ENCODE measurements at regions not wholly inside any gene's neighbourhood (a gene's known extent, or its start where the extent isn't known, plus 50 kb on each side); places are given as distances from the start of the nearest gene placed in this dataset.

- TF ChIP-seq, protein P1, sequence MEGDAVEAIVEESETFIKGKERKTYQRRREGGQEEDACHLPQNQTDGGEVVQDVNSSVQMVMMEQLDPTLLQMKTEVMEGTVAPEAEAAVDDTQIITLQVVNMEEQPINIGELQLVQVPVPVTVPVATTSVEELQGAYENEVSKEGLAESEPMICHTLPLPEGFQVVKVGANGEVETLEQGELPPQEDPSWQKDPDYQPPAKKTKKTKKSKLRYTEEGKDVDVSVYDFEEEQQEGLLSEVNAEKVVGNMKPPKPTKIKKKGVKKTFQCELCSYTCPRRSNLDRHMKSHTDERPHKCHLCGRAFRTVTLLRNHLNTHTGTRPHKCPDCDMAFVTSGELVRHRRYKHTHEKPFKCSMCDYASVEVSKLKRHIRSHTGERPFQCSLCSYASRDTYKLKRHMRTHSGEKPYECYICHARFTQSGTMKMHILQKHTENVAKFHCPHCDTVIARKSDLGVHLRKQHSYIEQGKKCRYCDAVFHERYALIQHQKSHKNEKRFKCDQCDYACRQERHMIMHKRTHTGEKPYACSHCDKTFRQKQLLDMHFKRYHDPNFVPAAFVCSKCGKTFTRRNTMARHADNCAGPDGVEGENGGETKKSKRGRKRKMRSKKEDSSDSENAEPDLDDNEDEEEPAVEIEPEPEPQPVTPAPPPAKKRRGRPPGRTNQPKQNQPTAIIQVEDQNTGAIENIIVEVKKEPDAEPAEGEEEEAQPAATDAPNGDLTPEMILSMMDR (IDR thresholded peaks at IDR 0.05): no peak
- no peak for TF ChIP-seq POLR2A (IDR thresholded peaks at IDR 0.05)
These were observed 128.8 kb upstream of the FZD8 start for GRCh38 chr10:35770817-35771355.

All from lower leg skin (tissue), 3 donors.